ENCODE measurements at regions not wholly inside any gene's neighbourhood (a gene's known extent, or its start where the extent isn't known, plus 50 kb on each side); places are given as distances from the start of the nearest gene placed in this dataset.

DNA sequence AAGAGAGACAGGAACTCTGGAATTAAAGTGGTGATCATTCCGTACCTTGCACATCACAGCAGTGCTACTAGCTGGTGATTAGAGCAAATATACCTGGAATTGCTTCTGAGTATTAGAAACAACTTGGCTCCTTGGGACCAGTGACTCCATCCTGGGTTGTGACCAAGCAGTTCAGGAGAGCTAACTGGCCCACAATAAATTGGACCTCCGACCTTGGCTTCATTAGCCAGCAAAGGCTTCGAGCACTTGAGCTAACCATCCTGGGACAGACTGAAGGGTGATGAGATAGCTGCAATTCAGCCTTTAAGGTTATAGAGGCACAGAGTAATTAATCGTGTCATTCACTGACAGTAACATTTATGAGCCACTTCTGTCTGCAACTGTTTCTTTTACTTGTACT lies 287.8 kb downstream of the INHBA start:
- TF ChIP-seq, protein P1, sequence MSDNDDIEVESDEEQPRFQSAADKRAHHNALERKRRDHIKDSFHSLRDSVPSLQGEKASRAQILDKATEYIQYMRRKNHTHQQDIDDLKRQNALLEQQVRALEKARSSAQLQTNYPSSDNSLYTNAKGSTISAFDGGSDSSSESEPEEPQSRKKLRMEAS (IDR thresholded peaks at IDR 0.05; ENCODE audit: low read depth): no peak
- TF ChIP-seq RXRA (IDR thresholded peaks at IDR 0.05; ENCODE audit: borderline replicate concordance, low read depth) (no peak), MXI1 (IDR thresholded peaks at IDR 0.05; ENCODE audit: low read depth, low read length) (no peak), TEAD4 (IDR thresholded peaks at IDR 0.05; ENCODE audit: borderline replicate concordance, insufficient read depth) (no peak), EP300 (IDR thresholded peaks at IDR 0.05; ENCODE audit: borderline replicate concordance in 1 of 2, low read depth in 1 of 2, low read length in 1 of 2) (no peak), MEF2A (IDR thresholded peaks at IDR 0.05; ENCODE audit: borderline replicate concordance, low read depth) (no peak), POLR2AphosphoS5 (IDR thresholded peaks at IDR 0.05; ENCODE audit: low read depth, low read length) (no peak), NRF1 (IDR thresholded peaks at IDR 0.05; ENCODE audit: low read depth, low read length) (no peak), SIN3A (IDR thresholded peaks at IDR 0.05; ENCODE audit: borderline replicate concordance, low read depth, low read length) (no peak)
- TF ChIP-seq, protein P2, sequence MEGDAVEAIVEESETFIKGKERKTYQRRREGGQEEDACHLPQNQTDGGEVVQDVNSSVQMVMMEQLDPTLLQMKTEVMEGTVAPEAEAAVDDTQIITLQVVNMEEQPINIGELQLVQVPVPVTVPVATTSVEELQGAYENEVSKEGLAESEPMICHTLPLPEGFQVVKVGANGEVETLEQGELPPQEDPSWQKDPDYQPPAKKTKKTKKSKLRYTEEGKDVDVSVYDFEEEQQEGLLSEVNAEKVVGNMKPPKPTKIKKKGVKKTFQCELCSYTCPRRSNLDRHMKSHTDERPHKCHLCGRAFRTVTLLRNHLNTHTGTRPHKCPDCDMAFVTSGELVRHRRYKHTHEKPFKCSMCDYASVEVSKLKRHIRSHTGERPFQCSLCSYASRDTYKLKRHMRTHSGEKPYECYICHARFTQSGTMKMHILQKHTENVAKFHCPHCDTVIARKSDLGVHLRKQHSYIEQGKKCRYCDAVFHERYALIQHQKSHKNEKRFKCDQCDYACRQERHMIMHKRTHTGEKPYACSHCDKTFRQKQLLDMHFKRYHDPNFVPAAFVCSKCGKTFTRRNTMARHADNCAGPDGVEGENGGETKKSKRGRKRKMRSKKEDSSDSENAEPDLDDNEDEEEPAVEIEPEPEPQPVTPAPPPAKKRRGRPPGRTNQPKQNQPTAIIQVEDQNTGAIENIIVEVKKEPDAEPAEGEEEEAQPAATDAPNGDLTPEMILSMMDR (IDR thresholded peaks at IDR 0.05): no peak
- TF ChIP-seq, protein P3, sequence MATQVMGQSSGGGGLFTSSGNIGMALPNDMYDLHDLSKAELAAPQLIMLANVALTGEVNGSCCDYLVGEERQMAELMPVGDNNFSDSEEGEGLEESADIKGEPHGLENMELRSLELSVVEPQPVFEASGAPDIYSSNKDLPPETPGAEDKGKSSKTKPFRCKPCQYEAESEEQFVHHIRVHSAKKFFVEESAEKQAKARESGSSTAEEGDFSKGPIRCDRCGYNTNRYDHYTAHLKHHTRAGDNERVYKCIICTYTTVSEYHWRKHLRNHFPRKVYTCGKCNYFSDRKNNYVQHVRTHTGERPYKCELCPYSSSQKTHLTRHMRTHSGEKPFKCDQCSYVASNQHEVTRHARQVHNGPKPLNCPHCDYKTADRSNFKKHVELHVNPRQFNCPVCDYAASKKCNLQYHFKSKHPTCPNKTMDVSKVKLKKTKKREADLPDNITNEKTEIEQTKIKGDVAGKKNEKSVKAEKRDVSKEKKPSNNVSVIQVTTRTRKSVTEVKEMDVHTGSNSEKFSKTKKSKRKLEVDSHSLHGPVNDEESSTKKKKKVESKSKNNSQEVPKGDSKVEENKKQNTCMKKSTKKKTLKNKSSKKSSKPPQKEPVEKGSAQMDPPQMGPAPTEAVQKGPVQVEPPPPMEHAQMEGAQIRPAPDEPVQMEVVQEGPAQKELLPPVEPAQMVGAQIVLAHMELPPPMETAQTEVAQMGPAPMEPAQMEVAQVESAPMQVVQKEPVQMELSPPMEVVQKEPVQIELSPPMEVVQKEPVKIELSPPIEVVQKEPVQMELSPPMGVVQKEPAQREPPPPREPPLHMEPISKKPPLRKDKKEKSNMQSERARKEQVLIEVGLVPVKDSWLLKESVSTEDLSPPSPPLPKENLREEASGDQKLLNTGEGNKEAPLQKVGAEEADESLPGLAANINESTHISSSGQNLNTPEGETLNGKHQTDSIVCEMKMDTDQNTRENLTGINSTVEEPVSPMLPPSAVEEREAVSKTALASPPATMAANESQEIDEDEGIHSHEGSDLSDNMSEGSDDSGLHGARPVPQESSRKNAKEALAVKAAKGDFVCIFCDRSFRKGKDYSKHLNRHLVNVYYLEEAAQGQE (IDR thresholded peaks at IDR 0.05; ENCODE audit: low read depth, low read length): no peak

All from SK-N-SH (cell line).